ENCODE measurements at regions not wholly inside any gene's neighbourhood (a gene's known extent, or its start where the extent isn't known, plus 50 kb on each side); places are given as distances from the start of the nearest gene placed in this dataset.

DNA sequence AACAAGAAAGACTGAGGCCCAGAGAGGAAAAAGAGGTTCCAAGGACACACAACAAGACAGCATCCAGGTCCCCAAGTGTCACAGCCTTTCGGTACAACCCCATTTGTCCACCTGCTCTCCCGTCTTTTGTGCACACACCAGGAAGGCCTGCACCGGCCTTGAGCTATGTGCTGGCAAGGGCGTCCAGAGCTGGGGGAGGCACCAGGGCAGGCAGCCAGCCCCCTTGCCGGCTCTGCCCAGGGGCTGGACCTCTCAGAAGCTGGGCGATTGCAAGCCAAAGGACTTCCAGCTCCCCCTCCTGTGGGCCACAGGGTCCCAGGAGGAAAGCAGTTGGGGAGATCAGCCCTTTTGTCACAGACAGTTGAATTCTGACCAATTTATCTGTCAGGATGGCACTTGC, 210.5 kb downstream of the MN1 start:
- Mint-ChIP-seq H3K9me3 (no peaks in the 10 kb centered on the region), H3K27me3 (ENCODE audit: low read depth) (peaks cover 15% of the 10 kb centered on the region), H3K4me3 (no peak overlapping the region), H3K27ac (peak overlapping the region in 1 of 3 experiments; percentile 6; a peak in 1 of 7 replicates), H3K36me3 (ENCODE audit: insufficient read depth in 1 of 3, low read depth in 3 of 3) (no peaks in the 10 kb centered on the region), H3K4me1 (peaks cover 3 to 5% of the 10 kb centered on the region in 2 experiments; a peak in 2 of 4 replicates)
- Histone ChIP-seq H3K4ac (ENCODE audit: low read depth, low read length) (no peak overlapping the region), H2BK20ac (ENCODE audit: low read depth, low read length, poor library complexity, severe bottlenecking) (no peak overlapping the region), H2BK12ac (ENCODE audit: insufficient read length, low read depth, low read length) (no peak overlapping the region), H3K79me2 (ENCODE audit: insufficient read depth, low read length) (no peaks in the 10 kb centered on the region), H3K9me3 (ENCODE audit: control insufficient read depth, low read depth, low read length) (no peaks in the 10 kb centered on the region), H3K18ac (ENCODE audit: insufficient read length, low read depth, low read length) (no peak overlapping the region), H3K4me2 (ENCODE audit: insufficient read depth, insufficient read length, low read length) (no peak overlapping the region), H3K23ac (ENCODE audit: insufficient read length, low read depth, low read length) (no peak overlapping the region), H2BK5ac (ENCODE audit: insufficient read length, low read length) (no peak overlapping the region), H4K91ac (ENCODE audit: insufficient read length, low read depth, low read length) (no peak overlapping the region), H3K9ac (ENCODE audit: extremely low read depth, insufficient read length, low read length) (no peak overlapping the region), H4K20me1 (ENCODE audit: control insufficient read depth, insufficient read depth, insufficient read length) (no peaks in the 10 kb centered on the region), H2BK15ac (ENCODE audit: low read depth, low read length) (no peak overlapping the region), H3K27ac (ENCODE audit: insufficient read length, low read depth, low read length) (no peak overlapping the region), H3K27me3 (ENCODE audit: insufficient read depth, low read length) (no peaks in the 10 kb centered on the region), H3K79me1 (ENCODE audit: insufficient read depth, low read depth, low read length, poor library complexity, severe bottlenecking) (no peaks in the 10 kb centered on the region), H3T11ph (ENCODE audit: low read length) (no peak overlapping the region), H2AFZ (ENCODE audit: low read length) (no peak overlapping the region), H2BK120ac (ENCODE audit: low read depth, low read length, poor library complexity, severe bottlenecking) (no peak overlapping the region), H3K23me2 (ENCODE audit: insufficient read length, low read depth, low read length, poor library complexity, severe bottlenecking) (no peaks in the 10 kb centered on the region), H3K4me1 (ENCODE audit: insufficient read depth, low read length) (no peaks in the 10 kb centered on the region), H3K14ac (ENCODE audit: insufficient read depth, low read length) (no peak overlapping the region), H4K8ac (replicated peaks; ENCODE audit: insufficient read length, low read depth, low read length) (no peak overlapping the region), H3K56ac (ENCODE audit: insufficient read length, low read depth, low read length) (no peak overlapping the region), H4K5ac (ENCODE audit: insufficient read length, low read depth, low read length) (no peak overlapping the region), H2AK5ac (ENCODE audit: insufficient read length, low read length) (no peak overlapping the region)
- WGBS (ENCODE audit: extremely low coverage, insufficient read length, low lambda C conversion rate) = no CpG with 5 or more reads among the region's 6 CpGs
- TF ChIP-seq, protein P1, sequence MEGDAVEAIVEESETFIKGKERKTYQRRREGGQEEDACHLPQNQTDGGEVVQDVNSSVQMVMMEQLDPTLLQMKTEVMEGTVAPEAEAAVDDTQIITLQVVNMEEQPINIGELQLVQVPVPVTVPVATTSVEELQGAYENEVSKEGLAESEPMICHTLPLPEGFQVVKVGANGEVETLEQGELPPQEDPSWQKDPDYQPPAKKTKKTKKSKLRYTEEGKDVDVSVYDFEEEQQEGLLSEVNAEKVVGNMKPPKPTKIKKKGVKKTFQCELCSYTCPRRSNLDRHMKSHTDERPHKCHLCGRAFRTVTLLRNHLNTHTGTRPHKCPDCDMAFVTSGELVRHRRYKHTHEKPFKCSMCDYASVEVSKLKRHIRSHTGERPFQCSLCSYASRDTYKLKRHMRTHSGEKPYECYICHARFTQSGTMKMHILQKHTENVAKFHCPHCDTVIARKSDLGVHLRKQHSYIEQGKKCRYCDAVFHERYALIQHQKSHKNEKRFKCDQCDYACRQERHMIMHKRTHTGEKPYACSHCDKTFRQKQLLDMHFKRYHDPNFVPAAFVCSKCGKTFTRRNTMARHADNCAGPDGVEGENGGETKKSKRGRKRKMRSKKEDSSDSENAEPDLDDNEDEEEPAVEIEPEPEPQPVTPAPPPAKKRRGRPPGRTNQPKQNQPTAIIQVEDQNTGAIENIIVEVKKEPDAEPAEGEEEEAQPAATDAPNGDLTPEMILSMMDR (conservative IDR thresholded peaks at IDR 0.05) = no peak
- no peak for DNase-seq
